HG02623 (cell line): ENCODE measurements at regions not wholly inside any gene's neighbourhood (a gene's known extent, or its start where the extent isn't known, plus 50 kb on each side); places are given as distances from the start of the nearest gene placed in this dataset.
"Not testable (repeated sequence)": the region's sequence is repeated elsewhere in the genome, so short reads cannot be mapped to it uniquely, and the experiment has no call there.

ENCODE experiments used
- ATAC-seq: cut with Tn5 transposase; IDR thresholded peaks from one replicate; pipeline ENCODE4 v1.9.1; 2021; ENCODE audit warnings: moderate library complexity; ENCODE audit not compliant: unreplicated experiment

GRCh38 chr3:116981089-116981488 lies 271.5 kb downstream of the TUSC7 start:
- no peak for ATAC-seq

- no peak for ATAC-seq
Measured at GRCh38 chr3:116984301-116984700, 274.7 kb downstream of the TUSC7 start.

GRCh38 chr3:116994351-116994879 lies 284.8 kb downstream of the TUSC7 start:
- ATAC-seq = no peak

GRCh38 chr3:117003501-117003900 lies 293.9 kb downstream of the TUSC7 start:
- no peak for ATAC-seq

GRCh38 chr3:117005274-117005673 lies 295.7 kb downstream of the TUSC7 start:
- no peak for ATAC-seq

GRCh38 chr3:117005911-117006522 lies 296.4 kb downstream of the TUSC7 start:
- ATAC-seq = no peak

GRCh38 chr3:117010318-117010717 lies 300.7 kb downstream of the TUSC7 start:
- no peak for ATAC-seq

GRCh38 chr3:117011687-117012250 lies 302.2 kb downstream of the TUSC7 start:
- no peak for ATAC-seq

GRCh38 chr3:117016378-117016777 lies 306.8 kb downstream of the TUSC7 start:
- no peak for ATAC-seq

- ATAC-seq = peak; percentile 71
Measured at GRCh38 chr3:117017135-117017894, 307.7 kb downstream of the TUSC7 start.

GRCh38 chr3:117018655-117019054 lies 309.1 kb downstream of the TUSC7 start:
- ATAC-seq = no peak

GRCh38 chr3:117019082-117019713 lies 309.6 kb downstream of the TUSC7 start:
- ATAC-seq = peak; percentile 66

GRCh38 chr3:117026401-117026800 lies 316.8 kb downstream of the TUSC7 start:
- no peak for ATAC-seq

- ATAC-seq = no peak
Measured at GRCh38 chr3:117035745-117036144, 326.2 kb downstream of the TUSC7 start.

GRCh38 chr3:117036259-117036799 lies 326.8 kb downstream of the TUSC7 start:
- ATAC-seq = no peak

GRCh38 chr3:117045143-117045542 lies 335.6 kb downstream of the TUSC7 start:
- no peak for ATAC-seq

GRCh38 chr3:117047951-117048705 lies 338.5 kb downstream of the TUSC7 start:
- no peak for ATAC-seq

- ATAC-seq = no peak
Measured at GRCh38 chr3:117052395-117052794, 342.8 kb downstream of the TUSC7 start.

- no peak for ATAC-seq
Measured at GRCh38 chr3:117054556-117054955, 345.0 kb downstream of the TUSC7 start.

GRCh38 chr3:117056946-117057345 lies 347.4 kb downstream of the TUSC7 start:
- not testable (repeated sequence) for ATAC-seq
